ENCODE measurements at regions not wholly inside any gene's neighbourhood (a gene's known extent, or its start where the extent isn't known, plus 50 kb on each side); places are given as distances from the start of the nearest gene placed in this dataset.

DNA sequence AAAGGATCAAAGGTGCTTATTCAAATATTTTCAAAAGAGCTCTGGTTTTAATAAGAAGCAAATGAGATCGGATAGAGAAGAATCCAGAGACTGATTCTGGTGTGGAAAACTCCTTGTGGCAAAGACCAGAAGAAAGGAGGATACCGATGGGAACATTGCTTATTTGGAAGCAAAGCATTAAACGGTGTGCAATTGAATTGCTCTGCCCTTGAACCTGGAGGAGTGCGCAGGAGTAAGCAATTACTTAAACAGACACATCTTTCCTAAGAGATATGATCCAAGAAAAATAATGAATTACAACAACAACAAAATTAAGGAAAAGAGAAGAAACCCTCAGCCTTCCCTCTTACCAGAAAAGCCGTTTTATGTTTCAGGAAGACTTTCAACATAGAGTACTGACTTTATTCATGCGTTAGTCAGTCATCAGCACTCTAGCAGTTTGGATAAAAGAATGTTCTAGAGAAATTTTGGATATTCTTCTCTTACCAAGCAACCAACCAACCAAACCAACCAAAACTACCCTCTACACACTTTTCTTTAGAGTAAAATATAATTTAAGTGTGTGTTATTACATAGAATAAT, 191.7 kb downstream of the NTMT2 start:
- intact Hi-C loops (cut with DNase I; ENCODE audit: low total_unique reads), result no loop called here
- Histone ChIP-seq H3K4me1 (peaks cover 0 to 4% of the 10 kb centered on the region in 2 donors), H3K9me3 (no peaks in the 10 kb centered on the region), H3K4me3 (no peak overlapping the region), H3K27me3 (no peaks in the 10 kb centered on the region), H3K36me3 (no peaks in the 10 kb centered on the region), H3K27ac (peak overlapping the region in 1 of 2 donors; percentile 22)
- no peak for DNase-seq
- TF ChIP-seq POLR2A (IDR thresholded peaks at IDR 0.05) (no peak), CTCF (IDR thresholded peaks at IDR 0.05) (no peak)

GRCh38 chr1:170339534-170339933, 192.4 kb upstream of the GORAB start:
- Histone ChIP-seq H3K27me3 (no peaks in the 10 kb centered on the region), H3K36me3 (no peaks in the 10 kb centered on the region), H3K4me3 (no peak overlapping the region), H3K27ac (no peak overlapping the region), H3K9me3 (no peaks in the 10 kb centered on the region), H3K4me1 (peaks cover 0 to 4% of the 10 kb centered on the region in 2 donors)
- TF ChIP-seq POLR2A (IDR thresholded peaks at IDR 0.05), result no peak
- TF ChIP-seq CTCF (IDR thresholded peaks at IDR 0.05), result no peak
- DNase-seq, result no peak
- intact Hi-C loops (cut with DNase I; ENCODE audit: low total_unique reads), result no loop called here

DNA sequence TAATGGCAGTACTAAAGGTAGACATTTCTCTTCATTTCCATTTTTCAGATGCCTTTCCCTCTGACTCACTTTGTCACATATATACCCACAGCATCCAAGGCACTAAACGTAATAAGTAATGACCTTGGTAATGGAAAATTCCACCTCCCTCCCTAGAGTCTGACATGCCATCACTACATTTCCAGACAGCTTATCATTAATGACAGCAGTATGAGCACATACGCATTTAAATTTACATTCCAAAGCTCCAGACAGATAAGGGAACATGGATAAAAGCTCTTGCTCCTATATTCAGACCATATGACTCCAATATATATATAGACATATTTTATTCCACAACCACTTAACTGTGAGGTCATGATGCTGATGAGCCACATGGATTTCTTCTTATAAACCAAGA, 191.7 kb upstream of the GORAB start:
- intact Hi-C loops (cut with DNase I; ENCODE audit: low total_unique reads), result no loop called here

GRCh38 chr1:170351366-170351946, 180.5 kb upstream of the GORAB start:
- Histone ChIP-seq H3K36me3 (no peaks in the 10 kb centered on the region), H3K27ac (no peak overlapping the region), H3K4me1 (peaks cover 0 to 6% of the 10 kb centered on the region in 2 donors), H3K27me3 (no peaks in the 10 kb centered on the region), H3K4me3 (no peak overlapping the region), H3K9me3 (no peaks in the 10 kb centered on the region)
- intact Hi-C loops (cut with DNase I; ENCODE audit: low total_unique reads), result no loop called here
- no peak for DNase-seq
- no peak for TF ChIP-seq CTCF (IDR thresholded peaks at IDR 0.05)
- no peak for TF ChIP-seq POLR2A (IDR thresholded peaks at IDR 0.05)

More for the DNA sequence above, 191.7 kb upstream of the GORAB start:
- Histone ChIP-seq H3K4me1 (peaks cover 0 to 4% of the 10 kb centered on the region in 2 donors), H3K9me3 (no peaks in the 10 kb centered on the region), H3K27me3 (no peaks in the 10 kb centered on the region), H3K27ac (no peak overlapping the region), H3K4me3 (no peak overlapping the region), H3K36me3 (no peaks in the 10 kb centered on the region)
- DNase-seq, result no peak
- TF ChIP-seq POLR2A (IDR thresholded peaks at IDR 0.05) (no peak), CTCF (IDR thresholded peaks at IDR 0.05) (no peak)

DNA sequence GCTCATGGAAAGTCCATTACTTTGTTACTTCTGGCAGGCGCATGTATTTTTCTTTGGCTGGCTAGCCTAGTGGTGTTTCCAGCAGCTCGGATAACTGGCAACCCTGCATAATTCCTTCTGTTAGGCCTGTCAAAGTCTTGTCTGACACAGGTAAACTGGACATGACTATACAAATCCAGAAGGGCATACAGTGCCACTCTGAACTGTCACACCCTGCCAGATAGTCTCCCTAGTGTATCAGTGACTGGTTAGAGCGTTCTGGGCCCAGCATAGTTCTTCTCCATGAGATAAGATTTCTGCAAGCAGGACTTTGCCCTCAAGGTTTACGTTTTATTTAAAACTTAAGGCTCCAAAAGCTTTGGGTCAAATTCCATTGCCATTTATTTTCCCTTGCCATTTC, 177.7 kb upstream of the GORAB start:
- no peaks in the 10 kb centered on the region for H3K36me3 ChIP-seq
- H3K27ac ChIP-seq, result no peak overlapping the region
- H3K27me3 ChIP-seq, result no peaks in the 10 kb centered on the region
- H3K9me3 ChIP-seq, result no peaks in the 10 kb centered on the region
- TF ChIP-seq POLR2A (IDR thresholded peaks at IDR 0.05) (no peak), CTCF (IDR thresholded peaks at IDR 0.05) (no peak)
- no peak overlapping the region for H3K4me3 ChIP-seq
- H3K4me1 ChIP-seq, result peaks cover 0 to 6% of the 10 kb centered on the region in 2 donors
- no peak for DNase-seq
- intact Hi-C loops (cut with DNase I; ENCODE audit: low total_unique reads), result no loop called here
